Adrenal gland (tissue), 9 donors: ENCODE measurements at regions not wholly inside any gene's neighbourhood (a gene's known extent, or its start where the extent isn't known, plus 50 kb on each side); places are given as distances from the start of the nearest gene placed in this dataset.

ENCODE experiments used
- DNase-seq, 7 donors: peaks; one replicate each; pipeline ENCODE4 v3.0.0-alpha.2; 2019 to 2020
- H3K27ac ChIP-seq, 5 donors: fragments of 200-600 bp; sonication (generic) in 4 of 5; 1 replicate in 3 of 5; 2 replicates in 2 of 5; pipeline versions ENCODE4 v1.5.1 to v1.8.0; 2016 to 2020; ENCODE audit warnings: mild to moderate bottlenecking in 1 of 5
- H3K27me3 ChIP-seq: fragments of 200-600 bp; 2 replicates; pipeline ENCODE4 v1.8.0; 2021
- H3K36me3 ChIP-seq, 2 donors: fragments of 200-600 bp; replicated peaks in 1 of 2; 1 replicate in 1 of 2; 2 replicates in 1 of 2; pipeline versions ENCODE4 v1.5.1 to v1.8.0; 2018 to 2022
- H3K4me1 ChIP-seq, 2 donors: fragments of 200-600 bp; replicated peaks in 1 of 2; 1 replicate in 1 of 2; 2 replicates in 1 of 2; pipeline versions ENCODE4 v1.5.1 to v1.8.0; 2018 to 2021
- H3K4me3 ChIP-seq, 4 donors: fragments of 200-600 bp; sonication (generic) in 3 of 4; one replicate each; pipeline ENCODE4 v1.5.1; 2016 to 2018
- H3K9me3 ChIP-seq, 3 donors: fragments of 200-600 bp; sonication (generic) in 1 of 3; replicated peaks in 1 of 3; 1 replicate in 2 of 3; 2 replicates in 1 of 3; pipeline versions ENCODE4 v1.5.1 to v1.8.0; 2016 to 2021
- CTCF ChIP-seq, 6 experiments: fragments of 450-650 bp in 4 of 6; fragments of 200-600 bp in 2 of 6; sonication (generic) in 1 of 6; IDR thresholded peaks; 1 replicate in 5 of 6; 2 replicates in 1 of 6; pipeline versions ENCODE4 v1.5.1 to v1.8.0; 2016 to 2021; ENCODE audit warnings: antibody characterized with exemption in 6 of 6, mild to moderate bottlenecking in 2 of 6, moderate library complexity in 1 of 6
- POLR2A ChIP-seq, 2 donors: fragments of 450-650 bp; IDR thresholded peaks; one replicate each; pipeline ENCODE4 v1.6.1; 2017; ENCODE audit warnings: antibody characterized with exemption in 2 of 2, mild to moderate bottlenecking in 2 of 2, moderate library complexity in 1 of 2
- whole genome bisulfite sequencing, 4 donors: extraction: QIAGEN DNeasy Blood & Tissue Kit in 2 of 4; methylation state at CpG; one replicate each; pipeline versions ENCODE4 v1.1.5 to v1.1.7; 2013 to 2017; 5-methylcytosine and 5-hydroxymethylcytosine counted together
- intact Hi-C, 2 donors: fragments of 100-400 bp; cut with DNase I; formaldehyde crosslinking; loops; one replicate each; pipeline versions ENCODE4 v1.14.1 to v1.15.0; 2022 to 2023
- donor health status: healthy with polysubstance abuse.
- donor health status: Bipolar disorder and iron deficiency.
- donor health status: DM: yes; HTN: yes; CAD: no.
- donor health status: DM: no; HTN: no; CAD: no.
- donor health status: DM: no; HTN: no; CAD: no.

GRCh38 chr2:4869154-4869553 is 823.0 kb upstream of the SOX11 start:
- Histone ChIP-seq H3K27me3 (no peaks in the 10 kb centered on the region), H3K36me3 (no peaks in the 10 kb centered on the region), H3K4me1 (no peaks in the 10 kb centered on the region), H3K9me3 (no peaks in the 10 kb centered on the region), H3K4me3 (no peak overlapping the region), H3K27ac (no peak overlapping the region)
- intact Hi-C loops, result no loop called here
- 70 to 79% (median 72%) methylated on average over 8 of the region's 8 CpGs for WGBS, 4 donors
- no peak for DNase-seq
- TF ChIP-seq CTCF (IDR thresholded peaks at IDR 0.05) (no peak), POLR2A (IDR thresholded peaks at IDR 0.05) (no peak)

- DNase-seq, result no peak
- TF ChIP-seq POLR2A (IDR thresholded peaks at IDR 0.05) (no peak), CTCF (IDR thresholded peaks at IDR 0.05) (no peak)
- Histone ChIP-seq H3K4me1 (no peaks in the 10 kb centered on the region), H3K27me3 (no peaks in the 10 kb centered on the region), H3K4me3 (no peak overlapping the region), H3K9me3 (no peaks in the 10 kb centered on the region), H3K36me3 (no peaks in the 10 kb centered on the region), H3K27ac (no peak overlapping the region)
- intact Hi-C loops, result no loop called here
- 65 to 84% (median 77%) methylated on average over 6 of the region's 6 CpGs for WGBS, 4 donors
Observed at GRCh38 chr2:4873364-4873763, 818.8 kb upstream of the SOX11 start.

- intact Hi-C loops, result no loop called here
- no peak overlapping the region for H3K4me3 ChIP-seq
- no peak for DNase-seq
- WGBS, 4 donors, result 27 to 49% (median 40%) methylated on average over 3 of the region's 3 CpGs
- no peaks in the 10 kb centered on the region for H3K36me3 ChIP-seq
- no peak overlapping the region for H3K27ac ChIP-seq
- H3K4me1 ChIP-seq, result no peaks in the 10 kb centered on the region
- no peaks in the 10 kb centered on the region for H3K9me3 ChIP-seq
- H3K27me3 ChIP-seq, result no peaks in the 10 kb centered on the region
- TF ChIP-seq POLR2A (IDR thresholded peaks at IDR 0.05), result no peak
- TF ChIP-seq CTCF (IDR thresholded peaks at IDR 0.05), result no peak
Observed at GRCh38 chr2:4873876-4874593, 818.1 kb upstream of the SOX11 start.

GRCh38 chr2:4882421-4882820 is 809.8 kb upstream of the SOX11 start:
- intact Hi-C loops, result no loop called here
- no peak for TF ChIP-seq CTCF (IDR thresholded peaks at IDR 0.05)
- TF ChIP-seq POLR2A (IDR thresholded peaks at IDR 0.05), result no peak
- WGBS, 4 donors, result 39 to 51% (median 45%) methylated on average over 3 of the region's 3 CpGs
- no peak for DNase-seq
- no peaks in the 10 kb centered on the region for H3K9me3 ChIP-seq
- H3K4me1 ChIP-seq, result no peaks in the 10 kb centered on the region
- H3K36me3 ChIP-seq, result no peaks in the 10 kb centered on the region
- H3K4me3 ChIP-seq, result no peak overlapping the region
- H3K27ac ChIP-seq, result no peak overlapping the region
- no peaks in the 10 kb centered on the region for H3K27me3 ChIP-seq
